Mesenchymal stem cell (in vitro differentiated cells and primary cell): ENCODE measurements at regions not wholly inside any gene's neighbourhood (a gene's known extent, or its start where the extent isn't known, plus 50 kb on each side); places are given as distances from the start of the nearest gene placed in this dataset.
"Not testable (repeated sequence)": the region's sequence is repeated elsewhere in the genome, so short reads cannot be mapped to it uniquely, and the experiment has no call there.

Source experiments
- DNase-seq: peaks from one replicate; pipeline ENCODE4 v3.0.0-alpha.2; 2013
- H2AFZ ChIP-seq: one replicate; pipeline ENCODE4 v1.6.1; 2013; ENCODE audit warnings: low read depth, mild to moderate bottlenecking, control low read depth, inconsistent platforms, low read length, moderate library complexity
- H2AK5ac ChIP-seq: 2 replicates; pipeline ENCODE4 v1.6.1; 2013; ENCODE audit warnings: low read length, moderate library complexity, mild to moderate bottlenecking, inconsistent platforms; ENCODE audit not compliant: severe bottlenecking
- H2BK120ac ChIP-seq: one replicate; pipeline ENCODE4 v1.6.1; 2013; ENCODE audit warnings: low read depth, mild to moderate bottlenecking, inconsistent platforms, low read length, moderate library complexity
- H2BK12ac ChIP-seq, 2 experiments: one replicate each; pipeline ENCODE4 v1.6.1; 2013; ENCODE audit warnings: inconsistent platforms in 2 of 2, low read length in 2 of 2, mild to moderate bottlenecking in 2 of 2, moderate library complexity in 2 of 2, control low read depth in 1 of 2
- H2BK15ac ChIP-seq: one replicate; pipeline ENCODE4 v1.6.1; 2013; ENCODE audit warnings: mild to moderate bottlenecking, low read depth, inconsistent platforms; ENCODE audit not compliant: poor library complexity, severe bottlenecking
- H2BK5ac ChIP-seq: 2 replicates; pipeline ENCODE4 v1.6.1; 2013; ENCODE audit warnings: low read depth, mild to moderate bottlenecking, low read length, control low read depth, inconsistent platforms; ENCODE audit not compliant: poor library complexity, severe bottlenecking
- H3K14ac ChIP-seq, 2 experiments: one replicate each; pipeline ENCODE4 v1.6.1; 2013; ENCODE audit warnings: inconsistent platforms in 2 of 2, low read length in 2 of 2, control low read depth in 1 of 2, mild to moderate bottlenecking in 1 of 2, moderate library complexity in 1 of 2
- H3K18ac ChIP-seq, 2 experiments: one replicate each; pipeline ENCODE4 v1.6.1; 2013; ENCODE audit warnings: inconsistent platforms in 2 of 2, low read length in 2 of 2, control low read depth in 1 of 2, low read depth in 1 of 2, mild to moderate bottlenecking in 1 of 2
- H3K23ac ChIP-seq, 2 experiments: one replicate each; pipeline ENCODE4 v1.6.1; 2013; ENCODE audit warnings: inconsistent platforms in 2 of 2, low read length in 2 of 2, mild to moderate bottlenecking in 2 of 2, moderate library complexity in 2 of 2, control low read depth in 1 of 2
- H3K27ac ChIP-seq: 2 replicates; pipeline ENCODE4 v1.5.1; 2013; ENCODE audit warnings: mild to moderate bottlenecking, moderate library complexity, low read length, control low read depth, inconsistent platforms; ENCODE audit not compliant: poor library complexity, severe bottlenecking
- H3K27me3 ChIP-seq, 2 experiments: 2 replicates each; pipeline versions ENCODE4 v1.6.1 to v1.7.0; 2013; ENCODE audit warnings: low read length in 2 of 2, mild to moderate bottlenecking in 2 of 2, moderate library complexity in 2 of 2, control low read depth in 1 of 2, inconsistent platforms in 1 of 2; ENCODE audit not compliant: control insufficient read depth in 1 of 2, insufficient read depth in 1 of 2
- H3K36me3 ChIP-seq, 2 experiments: 2 replicates each; pipeline versions ENCODE4 v1.6.1 to v1.7.0; 2013; ENCODE audit warnings: low read length in 2 of 2, control low read depth in 1 of 2, inconsistent platforms in 1 of 2, low read depth in 1 of 2, mild to moderate bottlenecking in 1 of 2; ENCODE audit not compliant: insufficient read depth in 2 of 2, control insufficient read depth in 1 of 2
- H3K4ac ChIP-seq, 2 experiments: one replicate each; pipeline ENCODE4 v1.6.1; 2013; ENCODE audit warnings: inconsistent platforms in 2 of 2, low read length in 2 of 2, mild to moderate bottlenecking in 2 of 2, moderate library complexity in 2 of 2, control low read depth in 1 of 2, low read depth in 1 of 2
- H3K4me1 ChIP-seq: 2 replicates; pipeline ENCODE4 v1.6.1; 2013; ENCODE audit warnings: low read depth, low read length, control low read depth; ENCODE audit not compliant: control insufficient read depth, insufficient read depth
- H3K4me2 ChIP-seq: 2 replicates; pipeline ENCODE4 v1.6.1; 2013; ENCODE audit warnings: low read length, mild to moderate bottlenecking, inconsistent platforms; ENCODE audit not compliant: poor library complexity, severe bottlenecking
- H3K4me3 ChIP-seq, 2 experiments: 2 replicates each; pipeline versions ENCODE4 v1.5.1 to v1.7.0; 2013; ENCODE audit warnings: low read length in 2 of 2, mild to moderate bottlenecking in 2 of 2, control low read depth in 1 of 2, low read depth in 1 of 2; ENCODE audit not compliant: insufficient read depth in 1 of 2
- H3K79me1 ChIP-seq: replicated peaks from 2 replicates; pipeline ENCODE4 v1.6.1; 2013; ENCODE audit warnings: mild to moderate bottlenecking, control low read depth, low read length, inconsistent platforms; ENCODE audit not compliant: poor library complexity, severe bottlenecking
- H3K9ac ChIP-seq: 2 replicates; pipeline ENCODE4 v1.7.0; 2013; ENCODE audit warnings: mild to moderate bottlenecking, low read length, moderate library complexity
- H3K9me3 ChIP-seq: 2 replicates; pipeline ENCODE4 v1.7.0; 2013; ENCODE audit warnings: mild to moderate bottlenecking, low read length; ENCODE audit not compliant: control insufficient read depth
- H4K8ac ChIP-seq: one replicate; pipeline ENCODE4 v1.6.1; 2013; ENCODE audit warnings: inconsistent platforms, mild to moderate bottlenecking, low read length, moderate library complexity
- H4K91ac ChIP-seq: one replicate; pipeline ENCODE4 v1.6.1; 2013; ENCODE audit warnings: mild to moderate bottlenecking, low read length, inconsistent platforms
- WGBS: methylation state at CpG from one replicate; pipeline ENCODE4 v1.1.7; 2013; ENCODE audit warnings: mixed read lengths; 5-methylcytosine and 5-hydroxymethylcytosine counted together

- Histone ChIP-seq H3K79me1 (no peaks in the 10 kb centered on the region), H4K8ac (no peak overlapping the region), H3K4me3 (peak overlapping the region in 1 of 2 experiments; percentile 8), H3K4ac (no peak overlapping the region), H3K4me1 (peaks cover 1% of the 10 kb centered on the region), H3K4me2 (no peak overlapping the region), H3K36me3 (no peaks in the 10 kb centered on the region), H3K27me3 (no peaks in the 10 kb centered on the region), H2BK120ac (no peak overlapping the region), H3K9me3 (no peaks in the 10 kb centered on the region), H2BK5ac (no peak overlapping the region), H2BK12ac (no peak overlapping the region), H2BK15ac (no peak overlapping the region), H2AFZ (no peak overlapping the region), H2AK5ac (no peak overlapping the region), H3K23ac (no peak overlapping the region), H3K9ac (peak overlapping the region; percentile 23), H4K91ac (no peak overlapping the region), H3K14ac (no peak overlapping the region), H3K18ac (no peak overlapping the region), H3K27ac (no peak overlapping the region)
- DNase-seq = peak; percentile 90
Measured at GRCh38 chr3:124363476-124363875, 366.8 kb upstream of the UMPS start.

GRCh38 chr3:124364317-124365020 lies 365.8 kb upstream of the UMPS start:
- Histone ChIP-seq H4K8ac (no peak overlapping the region), H3K4me3 (peak overlapping the region in 1 of 2 experiments; percentile 8), H2BK120ac (no peak overlapping the region), H3K14ac (no peak overlapping the region), H3K4me1 (peaks cover 1% of the 10 kb centered on the region), H3K79me1 (no peaks in the 10 kb centered on the region), H3K36me3 (no peaks in the 10 kb centered on the region), H3K9me3 (no peaks in the 10 kb centered on the region), H3K9ac (no peak overlapping the region), H3K27ac (no peak overlapping the region), H2BK5ac (no peak overlapping the region), H3K27me3 (no peaks in the 10 kb centered on the region), H3K23ac (no peak overlapping the region), H2AFZ (no peak overlapping the region), H2AK5ac (peak overlapping the region; percentile 54), H4K91ac (peak overlapping the region; percentile 25), H2BK12ac (peak overlapping the region in 1 of 2 experiments; percentile 95), H3K4me2 (no peak overlapping the region), H3K18ac (peak overlapping the region; percentile 21 to 72), H2BK15ac (no peak overlapping the region), H3K4ac (peak overlapping the region in 1 of 2 experiments; percentile 13)
- WGBS = 64% methylated on average over 2 of the region's 2 CpGs
- peak; percentile 27 for DNase-seq

- not testable (repeated sequence) for H3K18ac ChIP-seq
Measured at GRCh38 chr3:124366655-124367054, 363.6 kb upstream of the UMPS start.

GRCh38 chr3:124372775-124373174 lies 357.5 kb upstream of the UMPS start:
- H3K4me3 ChIP-seq = no peak overlapping the region
- no peak overlapping the region for H3K4me2 ChIP-seq
- no peak overlapping the region for H4K91ac ChIP-seq
- no peaks in the 10 kb centered on the region for H3K9me3 ChIP-seq
- no peak overlapping the region for H2BK12ac ChIP-seq
- H2BK5ac ChIP-seq = no peak overlapping the region
- no peak overlapping the region for H4K8ac ChIP-seq
- no peak overlapping the region for H3K14ac ChIP-seq
- H2AK5ac ChIP-seq = no peak overlapping the region
- H3K27ac ChIP-seq = no peak overlapping the region
- no peak overlapping the region for H3K23ac ChIP-seq
- H3K4me1 ChIP-seq = no peaks in the 10 kb centered on the region
- no peak overlapping the region for H2BK120ac ChIP-seq
- H3K27me3 ChIP-seq = peaks cover 0 to 10% of the 10 kb centered on the region in 2 experiments
- H3K18ac ChIP-seq = no peak overlapping the region
- H2BK15ac ChIP-seq = no peak overlapping the region
- DNase-seq = no peak
- H3K9ac ChIP-seq = no peak overlapping the region
- H3K4ac ChIP-seq = no peak overlapping the region
- WGBS = 87% methylated on average over 2 of the region's 3 CpGs
- no peaks in the 10 kb centered on the region for H3K79me1 ChIP-seq
- no peak overlapping the region for H2AFZ ChIP-seq
- H3K36me3 ChIP-seq = no peaks in the 10 kb centered on the region

More at GRCh38 chr3:124366655-124367054, 363.6 kb upstream of the UMPS start:
- H4K91ac ChIP-seq, DNase-seq, H3K4me3 ChIP-seq, H3K23ac ChIP-seq, H3K4me1 ChIP-seq, H3K27ac ChIP-seq, H2BK5ac ChIP-seq, H3K27me3 ChIP-seq, H3K36me3 ChIP-seq, H2AK5ac ChIP-seq, H3K4me2 ChIP-seq, H3K9me3 ChIP-seq, H2BK12ac ChIP-seq, H4K8ac ChIP-seq, H3K4ac ChIP-seq, H2AFZ ChIP-seq, H3K14ac ChIP-seq, H2BK120ac ChIP-seq, H2BK15ac ChIP-seq, H3K79me1 ChIP-seq, H3K9ac ChIP-seq: not testable (repeated sequence)
- 100% methylated on average over 1 of the region's 27 CpGs for WGBS
